ENCODE measurements at regions not wholly inside any gene's neighbourhood (a gene's known extent, or its start where the extent isn't known, plus 50 kb on each side); places are given as distances from the start of the nearest gene placed in this dataset.

DNA sequence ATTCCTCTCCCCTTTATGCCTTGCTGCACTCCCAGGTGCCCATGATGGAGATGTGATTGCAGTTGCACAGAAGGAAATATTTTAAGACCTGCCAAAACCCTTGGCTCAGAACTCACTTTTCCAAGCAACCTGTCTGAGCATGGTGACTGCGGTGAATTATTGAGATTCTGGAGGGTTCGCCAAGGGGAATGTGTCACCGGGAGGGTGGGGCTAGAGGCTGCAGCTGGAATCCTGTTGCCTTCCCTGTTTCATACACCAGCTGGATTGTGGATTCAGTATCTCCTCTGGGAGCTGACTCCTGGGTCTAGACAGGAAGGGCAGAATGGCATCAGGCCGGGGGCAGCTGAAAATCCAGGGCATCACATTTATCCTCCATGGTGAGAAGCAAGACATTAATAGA lies 527.2 kb downstream of the TMEM114 start:
- TF ChIP-seq, protein P1, sequence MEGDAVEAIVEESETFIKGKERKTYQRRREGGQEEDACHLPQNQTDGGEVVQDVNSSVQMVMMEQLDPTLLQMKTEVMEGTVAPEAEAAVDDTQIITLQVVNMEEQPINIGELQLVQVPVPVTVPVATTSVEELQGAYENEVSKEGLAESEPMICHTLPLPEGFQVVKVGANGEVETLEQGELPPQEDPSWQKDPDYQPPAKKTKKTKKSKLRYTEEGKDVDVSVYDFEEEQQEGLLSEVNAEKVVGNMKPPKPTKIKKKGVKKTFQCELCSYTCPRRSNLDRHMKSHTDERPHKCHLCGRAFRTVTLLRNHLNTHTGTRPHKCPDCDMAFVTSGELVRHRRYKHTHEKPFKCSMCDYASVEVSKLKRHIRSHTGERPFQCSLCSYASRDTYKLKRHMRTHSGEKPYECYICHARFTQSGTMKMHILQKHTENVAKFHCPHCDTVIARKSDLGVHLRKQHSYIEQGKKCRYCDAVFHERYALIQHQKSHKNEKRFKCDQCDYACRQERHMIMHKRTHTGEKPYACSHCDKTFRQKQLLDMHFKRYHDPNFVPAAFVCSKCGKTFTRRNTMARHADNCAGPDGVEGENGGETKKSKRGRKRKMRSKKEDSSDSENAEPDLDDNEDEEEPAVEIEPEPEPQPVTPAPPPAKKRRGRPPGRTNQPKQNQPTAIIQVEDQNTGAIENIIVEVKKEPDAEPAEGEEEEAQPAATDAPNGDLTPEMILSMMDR (IDR thresholded peaks at IDR 0.05), result no peak
- TF ChIP-seq POLR2AphosphoS5 (IDR thresholded peaks at IDR 0.05; ENCODE audit: insufficient read depth in 1 of 2, low read depth in 1 of 2), result no peak

All from vagina (tissue), 2 donors.